Progenitor cell of endocrine pancreas (in vitro differentiated cells): ENCODE measurements at regions not wholly inside any gene's neighbourhood (a gene's known extent, or its start where the extent isn't known, plus 50 kb on each side); places are given as distances from the start of the nearest gene placed in this dataset.

ENCODE experiments used
- DNase-seq: peaks from one replicate; pipeline ENCODE4 v3.0.0; 2021; ENCODE audit warnings: low spot score; ENCODE audit not compliant: unreplicated experiment
- H3K27ac Mint-ChIP-seq: 2 replicates; pipeline ENCODE4 v1.8.0; 2021; ENCODE audit warnings: mild to moderate bottlenecking, moderate library complexity, mixed read lengths
- H3K27me3 Mint-ChIP-seq: 2 replicates; pipeline ENCODE4 v1.8.0; 2021; ENCODE audit warnings: mixed read lengths
- H3K36me3 Mint-ChIP-seq: 2 replicates; pipeline ENCODE4 v1.8.0; 2022; ENCODE audit warnings: mixed read lengths; ENCODE audit not compliant: insufficient read depth
- H3K4me1 Mint-ChIP-seq: 2 replicates; pipeline ENCODE4 v1.8.0; 2021; ENCODE audit warnings: low read depth, mixed read lengths
- H3K4me3 Mint-ChIP-seq: 2 replicates; pipeline ENCODE4 v1.8.0; 2021; ENCODE audit warnings: low read depth, mild to moderate bottlenecking, moderate library complexity, mixed read lengths
- H3K9me3 Mint-ChIP-seq: 2 replicates; pipeline ENCODE4 v1.8.0; 2021; ENCODE audit warnings: low read depth, mixed read lengths
- TF ChIP-seq, protein P1 (sequence below): fragments of 200-600 bp; sonication (generic); IDR thresholded peaks from one replicate; pipeline ENCODE4 v1.5.0; 2021; ENCODE audit warnings: antibody characterized with exemption, mild to moderate bottlenecking; ENCODE audit not compliant: unreplicated experiment

DNA sequence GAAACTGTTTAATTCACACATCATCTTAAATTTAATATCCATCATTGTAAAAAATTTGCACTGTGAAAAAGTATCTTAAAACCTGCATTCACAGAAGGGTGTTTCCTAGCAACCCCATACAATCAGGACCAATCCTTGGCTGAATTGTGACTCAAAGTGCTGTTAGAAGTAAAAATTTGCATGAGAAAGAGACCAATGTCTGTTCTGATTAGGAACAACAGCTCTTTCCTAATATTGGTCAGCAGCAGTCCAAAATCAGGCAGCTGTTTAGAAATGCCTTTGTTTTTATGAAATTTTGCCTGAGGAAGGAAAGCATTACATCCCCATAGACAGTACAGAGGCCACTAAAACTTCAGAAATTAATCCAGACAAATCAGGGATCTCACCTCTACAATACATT, 987.0 kb downstream of the HACE1 start:
- Mint-ChIP-seq H3K27me3 (no peaks in the 10 kb centered on the region), H3K27ac (no peak overlapping the region), H3K36me3 (no peaks in the 10 kb centered on the region), H3K4me3 (no peak overlapping the region), H3K4me1 (no peaks in the 10 kb centered on the region), H3K9me3 (peaks cover 2% of the 10 kb centered on the region)
- DNase-seq = no peak
- TF ChIP-seq, protein P1, sequence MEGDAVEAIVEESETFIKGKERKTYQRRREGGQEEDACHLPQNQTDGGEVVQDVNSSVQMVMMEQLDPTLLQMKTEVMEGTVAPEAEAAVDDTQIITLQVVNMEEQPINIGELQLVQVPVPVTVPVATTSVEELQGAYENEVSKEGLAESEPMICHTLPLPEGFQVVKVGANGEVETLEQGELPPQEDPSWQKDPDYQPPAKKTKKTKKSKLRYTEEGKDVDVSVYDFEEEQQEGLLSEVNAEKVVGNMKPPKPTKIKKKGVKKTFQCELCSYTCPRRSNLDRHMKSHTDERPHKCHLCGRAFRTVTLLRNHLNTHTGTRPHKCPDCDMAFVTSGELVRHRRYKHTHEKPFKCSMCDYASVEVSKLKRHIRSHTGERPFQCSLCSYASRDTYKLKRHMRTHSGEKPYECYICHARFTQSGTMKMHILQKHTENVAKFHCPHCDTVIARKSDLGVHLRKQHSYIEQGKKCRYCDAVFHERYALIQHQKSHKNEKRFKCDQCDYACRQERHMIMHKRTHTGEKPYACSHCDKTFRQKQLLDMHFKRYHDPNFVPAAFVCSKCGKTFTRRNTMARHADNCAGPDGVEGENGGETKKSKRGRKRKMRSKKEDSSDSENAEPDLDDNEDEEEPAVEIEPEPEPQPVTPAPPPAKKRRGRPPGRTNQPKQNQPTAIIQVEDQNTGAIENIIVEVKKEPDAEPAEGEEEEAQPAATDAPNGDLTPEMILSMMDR = no peak

DNA sequence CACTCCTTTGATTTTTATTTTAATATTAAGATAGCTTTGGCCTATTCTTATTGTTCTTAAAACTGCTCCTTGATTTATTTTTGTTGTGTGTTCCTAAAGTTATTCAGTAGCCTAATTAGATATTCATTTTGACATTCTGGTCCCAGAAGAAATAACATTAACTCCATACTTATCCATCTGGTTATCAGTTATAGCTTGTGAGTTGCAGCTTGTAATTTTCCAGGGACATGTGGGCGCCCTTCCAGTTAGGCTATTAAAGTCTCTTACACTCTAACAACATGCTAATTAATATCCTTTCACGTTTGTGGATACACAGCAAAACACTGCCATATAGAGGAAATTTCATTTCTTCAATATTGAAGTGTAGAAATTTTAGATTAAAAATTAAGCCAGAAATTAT, 987.5 kb downstream of the HACE1 start:
- H3K36me3 Mint-ChIP-seq = no peaks in the 10 kb centered on the region
- TF ChIP-seq, protein P1 = no peak
- no peak for DNase-seq
- H3K4me1 Mint-ChIP-seq = no peaks in the 10 kb centered on the region
- no peaks in the 10 kb centered on the region for H3K27me3 Mint-ChIP-seq
- H3K27ac Mint-ChIP-seq = no peak overlapping the region
- H3K9me3 Mint-ChIP-seq = peaks cover 2% of the 10 kb centered on the region
- H3K4me3 Mint-ChIP-seq = no peak overlapping the region

DNA sequence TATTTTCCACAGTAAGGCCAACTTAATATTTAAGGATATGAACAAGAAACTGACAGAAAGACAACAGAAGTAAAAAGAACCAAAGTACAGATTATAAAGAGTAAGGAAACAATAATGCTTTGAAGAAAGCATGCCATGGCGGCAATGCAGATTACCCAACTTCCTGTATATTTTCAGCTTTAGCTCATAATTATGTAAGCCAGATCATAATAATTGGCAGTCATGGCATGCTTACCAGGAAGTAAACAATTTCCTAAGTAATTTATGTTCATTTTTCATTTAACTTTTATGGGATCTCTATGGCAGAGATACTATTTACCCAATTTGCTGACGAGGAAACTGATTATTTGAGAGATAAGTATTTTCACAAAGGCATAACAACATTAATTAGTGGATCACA, 988.7 kb downstream of the HACE1 start:
- TF ChIP-seq, protein P1 = no peak
- H3K36me3 Mint-ChIP-seq = no peaks in the 10 kb centered on the region
- DNase-seq = no peak
- no peaks in the 10 kb centered on the region for H3K4me1 Mint-ChIP-seq
- no peaks in the 10 kb centered on the region for H3K27me3 Mint-ChIP-seq
- no peak overlapping the region for H3K4me3 Mint-ChIP-seq
- no peak overlapping the region for H3K27ac Mint-ChIP-seq
- H3K9me3 Mint-ChIP-seq = no peaks in the 10 kb centered on the region

DNA sequence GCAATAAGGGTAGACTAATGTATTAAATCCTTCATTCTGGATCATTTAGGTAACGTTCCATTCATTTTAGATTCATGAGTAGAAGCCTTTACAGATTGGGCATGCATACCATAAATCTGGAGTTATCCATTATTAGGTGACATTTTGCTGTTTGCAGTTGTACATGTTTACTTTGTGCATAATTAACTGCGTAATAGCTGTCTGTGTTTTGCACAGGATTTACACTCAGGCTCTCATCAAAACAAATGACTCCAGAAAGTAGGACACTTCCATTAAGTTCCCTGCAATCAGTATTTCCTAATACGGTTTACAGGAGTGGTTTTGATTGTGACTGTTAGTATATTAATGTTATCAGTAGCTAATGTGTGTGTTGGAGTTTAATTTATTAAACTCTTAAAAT, 997.4 kb downstream of the HACE1 start:
- H3K36me3 Mint-ChIP-seq = no peaks in the 10 kb centered on the region
- DNase-seq = no peak
- no peak overlapping the region for H3K4me3 Mint-ChIP-seq
- no peaks in the 10 kb centered on the region for H3K9me3 Mint-ChIP-seq
- TF ChIP-seq, protein P1 = no peak
- no peak overlapping the region for H3K27ac Mint-ChIP-seq
- H3K4me1 Mint-ChIP-seq = no peaks in the 10 kb centered on the region
- H3K27me3 Mint-ChIP-seq = no peaks in the 10 kb centered on the region

DNA sequence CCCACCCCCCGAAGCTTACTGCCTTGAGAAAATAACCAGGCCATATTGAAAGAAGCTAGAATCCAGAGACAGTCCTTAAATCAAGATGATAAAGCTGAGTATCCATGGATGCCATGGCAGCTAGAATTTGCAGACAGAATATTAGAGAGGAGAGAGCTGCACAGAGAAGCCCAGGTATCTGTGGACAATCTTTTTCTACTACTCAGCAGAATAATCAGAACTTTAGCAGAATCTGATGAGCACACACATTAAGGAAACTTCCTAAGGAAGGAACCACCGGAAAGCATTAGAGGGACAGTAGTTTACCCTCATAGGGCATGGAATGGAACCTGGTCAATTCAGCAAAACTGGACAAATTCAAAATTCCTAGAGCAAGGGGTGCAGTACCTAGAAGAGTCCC, 1001.7 kb downstream of the HACE1 start:
- Mint-ChIP-seq H3K4me3 (no peak overlapping the region), H3K4me1 (no peaks in the 10 kb centered on the region), H3K27me3 (no peaks in the 10 kb centered on the region), H3K36me3 (no peaks in the 10 kb centered on the region), H3K9me3 (no peaks in the 10 kb centered on the region), H3K27ac (no peak overlapping the region)
- no peak for DNase-seq
- TF ChIP-seq, protein P1 = no peak
